Skeletal muscle cell (primary cell): ENCODE measurements at regions not wholly inside any gene's neighbourhood (a gene's known extent, or its start where the extent isn't known, plus 50 kb on each side); places are given as distances from the start of the nearest gene placed in this dataset.
"Not testable (repeated sequence)": the region's sequence is repeated elsewhere in the genome, so short reads cannot be mapped to it uniquely, and the experiment has no call there.

Experiments
- DNase-seq: peaks from one replicate; pipeline ENCODE4 v3.0.0-alpha.2; 2010; ENCODE audit warnings: low read depth
- H3K4me3 ChIP-seq: 2 replicates; pipeline ENCODE4 v1.5.1; 2011; ENCODE audit warnings: low read depth, mild to moderate bottlenecking, control low read depth, low read length, moderate library complexity

GRCh38 chr16:7953360-7953759 is 620.7 kb downstream of the RBFOX1 start:
- no peak for DNase-seq
- no peak overlapping the region for H3K4me3 ChIP-seq

- DNase-seq: no peak
- H3K4me3 ChIP-seq: no peak overlapping the region
These were observed 613.5 kb downstream of the RBFOX1 start for GRCh38 chr16:7946142-7946541.

GRCh38 chr16:7938175-7938574 is 605.5 kb downstream of the RBFOX1 start:
- DNase-seq: no peak
- H3K4me3 ChIP-seq: no peak overlapping the region

GRCh38 chr16:7921345-7921744 is 588.7 kb downstream of the RBFOX1 start:
- no peak for DNase-seq
- H3K4me3 ChIP-seq: no peak overlapping the region

DNA sequence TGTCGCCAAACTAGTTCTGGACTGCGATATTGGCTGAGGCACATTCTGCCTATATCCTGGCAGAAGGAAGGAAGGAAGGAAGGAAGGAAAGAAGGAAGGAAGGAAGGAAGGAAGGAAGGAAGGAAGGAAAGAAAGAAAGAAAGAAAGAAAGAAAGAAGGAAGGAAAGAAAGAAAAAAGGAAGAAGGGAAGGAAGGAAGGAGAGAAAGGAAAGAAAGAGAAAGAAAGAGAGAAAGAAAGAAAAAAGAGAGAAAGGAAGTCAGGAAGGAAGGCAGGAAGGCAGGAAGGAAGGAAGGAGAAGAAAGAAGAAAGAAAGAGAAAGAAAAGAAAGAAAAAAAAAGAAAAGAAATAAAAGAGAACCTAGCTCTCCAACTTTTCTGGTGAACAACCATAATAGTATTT is 587.1 kb downstream of the RBFOX1 start:
- no peak for DNase-seq
- no peak overlapping the region for H3K4me3 ChIP-seq

- H3K4me3 ChIP-seq: no peak overlapping the region
These were observed 582.1 kb downstream of the RBFOX1 start for GRCh38 chr16:7914748-7915147.

DNA sequence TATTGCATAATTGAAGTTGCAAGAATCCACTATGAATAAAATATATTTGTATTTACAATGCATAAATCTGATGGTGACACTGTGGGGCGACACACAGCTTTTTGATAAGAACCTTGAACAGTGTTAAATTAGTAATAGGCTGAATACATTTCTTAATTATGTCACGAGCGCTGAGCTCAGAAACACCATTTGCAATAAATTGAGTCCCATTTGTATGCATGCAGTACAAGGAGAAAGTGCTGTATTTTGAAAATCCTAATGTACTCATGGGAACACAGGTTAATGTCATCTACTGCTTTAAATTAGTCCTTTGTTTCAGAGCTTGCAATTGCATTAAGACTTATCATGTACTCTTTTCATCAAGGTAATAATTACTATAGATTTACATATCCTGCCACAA is 579.5 kb downstream of the RBFOX1 start:
- DNase-seq: no peak
- no peak overlapping the region for H3K4me3 ChIP-seq

More at GRCh38 chr16:7914748-7915147, 582.1 kb downstream of the RBFOX1 start:
- no peak for DNase-seq

DNA sequence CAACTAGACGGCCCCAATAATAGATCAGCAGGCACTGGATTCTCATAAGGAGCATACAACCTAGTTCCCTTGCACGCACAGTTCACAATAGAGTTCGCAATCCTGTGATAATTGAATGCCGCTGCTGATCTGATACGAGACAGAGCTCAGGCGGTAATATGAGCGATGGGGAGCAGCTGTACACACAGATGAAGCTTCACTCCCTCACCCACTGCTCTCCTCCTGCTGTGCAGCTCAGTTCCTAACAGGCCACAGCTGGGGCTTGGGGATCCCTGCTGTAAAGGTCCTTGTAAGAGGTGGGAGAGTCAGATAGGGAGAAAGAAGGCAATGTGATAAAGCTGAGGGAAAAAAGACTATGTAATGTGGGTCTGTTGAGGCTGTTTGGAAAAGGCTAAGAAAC is 577.5 kb downstream of the RBFOX1 start:
- no peak overlapping the region for H3K4me3 ChIP-seq
- DNase-seq: no peak

GRCh38 chr16:7888411-7888810 is 555.8 kb downstream of the RBFOX1 start:
- no peak overlapping the region for H3K4me3 ChIP-seq

DNA sequence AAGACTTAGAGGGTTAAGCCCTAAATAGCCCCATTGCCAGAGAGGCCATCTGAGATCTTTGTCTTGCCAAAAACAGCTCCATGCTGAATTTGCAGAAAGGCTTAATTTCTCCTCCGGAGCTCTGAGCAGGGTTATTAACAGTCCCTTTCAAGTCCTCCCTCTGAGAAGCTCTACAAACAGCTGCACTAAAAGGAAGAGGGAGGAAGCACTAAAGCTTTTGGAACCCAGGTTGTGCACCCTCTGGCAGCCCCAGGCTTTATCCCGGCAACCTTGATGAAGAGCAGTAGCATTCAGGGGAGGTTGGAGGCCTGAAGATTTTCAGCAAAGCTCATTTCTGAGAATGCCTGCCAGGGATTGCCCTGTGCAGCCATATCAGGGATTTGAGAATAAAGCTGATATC is 554.7 kb downstream of the RBFOX1 start:
- H3K4me3 ChIP-seq: no peak overlapping the region
- DNase-seq: no peak

More at GRCh38 chr16:7888411-7888810, 555.8 kb downstream of the RBFOX1 start:
- DNase-seq: no peak

DNA sequence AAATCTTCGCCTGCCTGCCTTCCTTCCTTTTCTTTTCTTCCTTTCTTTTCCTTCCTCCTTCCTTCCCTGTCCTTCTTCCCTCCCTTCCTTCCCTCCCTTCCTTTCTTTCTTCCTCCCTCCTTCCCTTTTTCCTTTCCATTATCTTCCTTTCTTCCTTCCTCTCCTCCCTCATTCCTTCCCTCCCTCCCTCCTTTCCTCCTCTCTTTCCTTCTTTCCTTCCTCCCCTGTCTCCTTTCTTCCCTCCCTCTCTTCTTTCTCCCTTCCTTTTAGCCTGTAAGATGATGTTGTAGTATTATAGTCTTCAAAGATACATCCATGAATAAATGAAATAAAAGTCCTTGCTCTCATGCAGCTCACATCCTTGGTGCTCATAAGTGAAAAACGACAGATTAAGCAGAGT is 539.3 kb downstream of the RBFOX1 start:
- no peak for DNase-seq
- H3K4me3 ChIP-seq: no peak overlapping the region

DNA sequence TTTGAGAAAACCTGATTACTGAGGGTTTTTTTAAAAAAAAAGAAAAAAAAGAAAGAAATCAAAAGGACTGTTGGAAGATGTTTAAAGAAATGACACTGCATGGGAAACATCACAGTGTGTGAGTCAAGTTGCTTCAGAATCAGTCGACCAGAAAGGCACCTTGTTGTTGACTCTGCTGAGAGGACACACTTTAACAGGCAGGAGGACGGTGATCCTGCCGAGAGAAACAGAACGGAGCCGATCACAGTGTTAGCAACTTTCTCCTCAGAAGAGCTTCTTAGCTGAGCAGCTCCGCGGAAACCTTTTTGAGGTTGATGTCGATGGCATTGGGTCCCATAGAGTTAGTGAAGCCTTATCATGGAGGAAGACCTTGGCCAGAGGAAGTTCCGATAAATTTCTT is 538.7 kb downstream of the RBFOX1 start:
- H3K4me3 ChIP-seq: no peak overlapping the region
- DNase-seq: no peak

DNA sequence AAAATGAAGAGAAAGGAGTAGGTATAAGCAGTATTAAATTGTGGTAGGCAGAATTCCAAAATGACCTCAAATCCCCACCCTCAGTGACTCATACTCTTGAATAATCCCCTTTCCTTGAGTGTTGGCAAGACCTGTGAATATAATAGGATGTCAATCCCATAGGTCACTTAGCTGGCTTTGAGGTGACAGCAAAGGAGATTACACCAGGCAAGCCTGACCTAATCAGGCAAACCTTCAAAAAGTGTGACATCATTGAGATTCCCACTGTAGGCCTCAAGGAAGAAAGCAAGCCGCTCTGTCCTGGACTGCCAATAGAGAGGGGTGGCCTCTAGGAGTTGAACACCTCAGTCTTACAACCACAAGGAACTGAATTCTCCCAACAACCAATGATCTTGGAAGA is 535.2 kb downstream of the RBFOX1 start:
- no peak overlapping the region for H3K4me3 ChIP-seq
- DNase-seq: no peak

DNA sequence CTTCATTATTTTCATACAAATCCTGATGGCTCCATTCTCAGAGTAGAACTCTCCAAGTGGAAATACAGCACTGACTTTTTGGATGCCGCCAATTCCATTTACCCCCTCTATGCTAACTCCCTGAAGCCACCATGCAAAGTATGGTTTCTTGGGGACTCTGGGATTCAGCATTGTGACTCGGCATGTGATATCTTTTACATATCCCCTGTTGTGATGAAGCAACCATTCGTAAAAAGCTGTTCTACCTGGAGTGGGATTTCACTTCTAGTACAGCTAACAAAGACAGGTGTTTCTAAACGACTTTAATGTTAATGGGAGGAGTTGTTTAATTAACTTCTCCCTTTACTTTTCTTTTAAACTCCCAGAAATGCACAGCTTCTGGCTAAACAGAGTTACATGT is 533.5 kb downstream of the RBFOX1 start:
- H3K4me3 ChIP-seq: no peak overlapping the region

GRCh38 chr16:7865393-7865792 is 532.7 kb downstream of the RBFOX1 start:
- DNase-seq, H3K4me3 ChIP-seq: not testable (repeated sequence)

More for the DNA sequence above, 533.5 kb downstream of the RBFOX1 start:
- no peak for DNase-seq

DNA sequence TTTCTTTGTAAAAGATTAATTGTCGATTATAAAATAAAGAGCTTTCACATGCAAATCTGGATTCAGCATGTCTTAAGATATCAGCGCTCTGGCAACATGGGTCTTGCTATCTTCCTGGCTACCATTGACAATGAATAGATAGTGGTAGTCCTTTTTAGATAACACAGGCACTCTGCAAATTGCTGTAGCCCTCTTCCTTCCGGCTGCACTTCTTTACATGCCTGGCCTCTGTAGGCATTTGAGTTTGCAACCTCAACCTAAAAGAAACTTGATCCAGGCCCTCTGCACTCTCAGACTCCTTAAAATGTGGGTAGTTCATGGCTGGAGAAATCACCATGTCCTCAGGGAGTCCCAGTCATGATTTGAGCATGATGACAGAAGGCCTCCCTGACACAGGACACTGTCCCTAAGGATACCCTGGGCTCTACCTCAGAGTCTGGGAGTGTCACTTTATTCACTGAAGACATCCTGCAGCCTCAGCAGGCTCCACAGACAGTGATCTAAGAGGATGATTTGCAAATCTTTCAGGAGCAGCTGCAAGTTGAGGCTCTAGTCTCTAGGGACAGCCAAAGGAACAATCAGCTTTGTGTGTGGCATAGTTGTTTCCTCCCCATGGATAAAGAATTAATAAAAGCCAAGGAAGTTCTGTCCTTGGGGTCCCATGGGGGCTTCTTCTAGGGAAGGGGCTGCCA is 529.4 kb downstream of the RBFOX1 start:
- DNase-seq: no peak

DNA sequence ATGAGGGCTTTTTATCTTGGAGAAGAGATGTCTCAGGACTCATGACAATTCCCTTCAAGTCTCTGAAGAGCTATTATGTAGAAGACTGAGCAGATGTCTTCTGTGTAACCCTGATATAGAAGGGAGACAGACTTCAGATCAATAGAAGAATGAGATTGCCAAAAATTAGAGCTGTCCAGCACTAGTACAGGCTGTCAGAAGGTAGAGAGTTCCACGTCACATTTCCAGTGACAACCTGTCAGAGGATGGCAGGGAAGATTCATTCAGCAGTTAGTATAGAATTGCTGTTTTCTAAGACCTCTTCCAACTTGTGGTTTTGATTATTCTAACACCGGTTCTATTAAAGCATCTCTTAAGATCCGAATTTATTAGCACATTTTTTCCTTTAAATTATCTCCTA is 520.6 kb downstream of the RBFOX1 start:
- no peak for DNase-seq
- H3K4me3 ChIP-seq: no peak overlapping the region

More for the DNA sequence above, 529.4 kb downstream of the RBFOX1 start:
- H3K4me3 ChIP-seq: no peak overlapping the region

DNA sequence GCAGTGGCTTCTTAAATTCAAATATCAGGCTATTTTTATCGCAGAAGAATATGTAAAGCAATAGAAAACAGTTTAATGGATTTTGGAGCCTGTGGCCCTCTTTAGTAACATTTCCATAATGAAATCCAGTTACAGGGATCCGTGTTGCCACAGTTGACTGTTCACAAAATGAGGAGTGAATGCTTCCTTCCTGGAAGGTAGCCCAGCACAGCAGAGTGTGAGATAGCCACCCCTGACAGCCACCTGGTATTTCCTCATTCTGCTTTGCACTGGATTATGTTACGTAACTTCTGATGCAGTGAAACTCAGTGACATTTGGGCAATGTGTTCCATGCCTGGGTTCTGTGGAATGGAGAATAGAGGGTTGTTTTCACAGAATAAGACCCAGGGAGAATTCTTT is 517.2 kb downstream of the RBFOX1 start:
- no peak overlapping the region for H3K4me3 ChIP-seq
- DNase-seq: no peak

- no peak overlapping the region for H3K4me3 ChIP-seq
- no peak for DNase-seq
These were observed 510.6 kb downstream of the RBFOX1 start for GRCh38 chr16:7843261-7843660.

DNA sequence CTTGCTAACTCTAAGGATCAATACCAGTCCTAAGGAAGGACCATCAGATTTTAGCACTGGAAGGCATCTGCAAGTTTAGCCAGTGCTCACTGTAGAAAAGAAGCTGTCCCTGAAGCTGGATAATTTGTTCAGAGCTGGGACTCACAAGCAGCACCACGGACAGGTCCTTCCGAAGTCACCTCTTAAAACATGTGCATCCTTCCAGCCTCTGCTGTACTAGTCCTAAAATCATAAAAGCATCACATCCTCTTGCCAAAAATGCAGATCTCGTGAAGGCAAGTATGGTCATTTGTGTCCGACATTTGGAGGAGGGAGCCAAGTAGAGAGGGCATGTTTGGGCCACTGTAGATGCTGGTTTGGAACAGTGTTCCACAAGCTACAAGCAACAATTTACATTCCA is 506.9 kb downstream of the RBFOX1 start:
- H3K4me3 ChIP-seq: no peak overlapping the region
- no peak for DNase-seq

DNA sequence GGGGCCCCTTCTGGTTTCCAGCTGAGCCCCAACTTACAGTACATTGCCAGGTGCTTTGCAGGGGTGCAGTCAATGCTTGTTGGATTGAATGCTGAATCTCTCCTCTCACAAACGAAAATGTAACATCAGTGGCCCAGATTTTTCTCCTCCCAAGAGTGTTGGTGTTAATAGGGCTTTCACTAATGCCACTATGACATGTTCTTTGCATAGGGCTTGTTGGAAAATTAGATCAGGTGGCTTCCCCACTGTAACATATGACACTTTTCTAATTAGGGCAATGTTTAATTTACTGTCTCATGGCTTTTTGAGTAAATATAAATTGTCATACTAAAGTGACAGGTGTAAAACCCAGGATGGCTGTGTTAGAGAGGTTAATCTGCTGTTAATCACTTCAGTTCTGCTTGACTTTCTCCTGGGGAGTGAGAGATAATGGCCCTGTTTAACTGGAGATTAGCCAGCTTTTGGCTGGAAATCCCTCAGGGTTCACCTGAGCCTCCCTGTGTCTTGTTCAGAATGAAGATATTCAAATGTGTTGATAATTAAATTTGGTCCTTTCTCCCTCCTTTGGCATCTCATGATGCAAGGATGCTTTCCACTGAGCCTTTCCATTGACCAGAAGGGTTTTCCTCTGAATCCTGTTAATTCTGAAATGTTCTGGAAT is 502.3 kb downstream of the RBFOX1 start:
- DNase-seq: no peak
- no peak overlapping the region for H3K4me3 ChIP-seq
